ENCODE measurements at regions not wholly inside any gene's neighbourhood (a gene's known extent, or its start where the extent isn't known, plus 50 kb on each side); places are given as distances from the start of the nearest gene placed in this dataset.

- intact Hi-C loops (cut with micrococcal nuclease), result no loop called here
- TF ChIP-seq POLR2AphosphoS5 (IDR thresholded peaks at IDR 0.05; ENCODE audit: low read depth, low read length) (no peak), ZFX (IDR thresholded peaks at IDR 0.05) (no peak), EGR1 (IDR thresholded peaks at IDR 0.05; ENCODE audit: low read depth) (no peak), SRF (IDR thresholded peaks at IDR 0.05; ENCODE audit: low read depth) (no peak), SIN3A (IDR thresholded peaks at IDR 0.05; ENCODE audit: low read depth) (no peak), MAX (IDR thresholded peaks at IDR 0.05) (no peak), CBX3 (IDR thresholded peaks at IDR 0.05; ENCODE audit: low read depth) (no peak), EZH2 (IDR thresholded peaks at IDR 0.05) (no peak), TCF7L2 (IDR thresholded peaks at IDR 0.05; ENCODE audit: borderline replicate concordance, extremely low read depth, insufficient read depth, insufficient read length) (no peak)
- no peak overlapping the region for H3K27ac ChIP-seq (ENCODE audit: low read depth, low read length)
- H3K36me3 ChIP-seq (ENCODE audit: control insufficient read depth in 1 of 2, insufficient read depth in 2 of 2, low read length in 2 of 2), result no peaks in the 10 kb centered on the region
- RAD21 ChIA-PET (ENCODE audit: low non-redundant PET in 1 of 2, low total read pairs in 2 of 2, uncharacterized antibody in 2 of 2, unreplicated experiment in 2 of 2), result no interaction called here
- H2AFZ ChIP-seq (ENCODE audit: low read depth, low read length, poor library complexity, severe bottlenecking), result no peak overlapping the region
- H4K20me1 ChIP-seq (ENCODE audit: insufficient read depth), result no peaks in the 10 kb centered on the region
- no peaks in the 10 kb centered on the region for H3K79me2 ChIP-seq (ENCODE audit: insufficient read depth, low read length)
- peaks cover 21 to 26% of the 10 kb centered on the region in 2 experiments for H3K4me1 ChIP-seq (ENCODE audit: control insufficient read depth in 1 of 2, insufficient read depth in 2 of 2, low read length in 2 of 2)
- no peak overlapping the region for H3K4me3 ChIP-seq (replicated peaks in 1 of 2; ENCODE audit: low read depth in 1 of 2, low read length in 2 of 2)
- H3K27me3 ChIP-seq (ENCODE audit: insufficient read depth, low read length), result no peaks in the 10 kb centered on the region
- POLR2A ChIA-PET, result no interaction called here
- H3K9me3 ChIP-seq (ENCODE audit: control insufficient read depth in 1 of 2, insufficient read depth in 1 of 2, low read depth in 1 of 2, low read length in 2 of 2), result no peaks in the 10 kb centered on the region
- no peak overlapping the region for H3K9ac ChIP-seq (ENCODE audit: low read length)
- ATAC-seq, result no peak
- DNase-seq (ENCODE audit: low read depth, low spot score), result no peak
- H3K4me2 ChIP-seq (ENCODE audit: low read length), result no peak overlapping the region
- no peaks in the 10 kb centered on the region for H3K9me2 ChIP-seq (ENCODE audit: insufficient read depth)
- CTCF ChIA-PET, result no interaction called here
- BruUV-seq (replicated peaks), result no TSS peak
Measured at GRCh38 chr22:47274196-47274595, 511.7 kb downstream of the TBC1D22A start.

- DNase-seq (ENCODE audit: low read depth, low spot score), result no peak
- no peaks in the 10 kb centered on the region for H4K20me1 ChIP-seq (ENCODE audit: insufficient read depth)
- ChIA-PET RAD21 (ENCODE audit: low non-redundant PET in 1 of 2, low total read pairs in 2 of 2, uncharacterized antibody in 2 of 2, unreplicated experiment in 2 of 2) (no interaction called here), CTCF (no interaction called here), POLR2A (no interaction called here)
- peak; percentile 83 for ATAC-seq
- no peak overlapping the region for H3K27ac ChIP-seq (ENCODE audit: low read depth, low read length)
- no peaks in the 10 kb centered on the region for H3K36me3 ChIP-seq (ENCODE audit: control insufficient read depth in 1 of 2, insufficient read depth in 2 of 2, low read length in 2 of 2)
- intact Hi-C loops (cut with micrococcal nuclease), result no loop called here
- H3K79me2 ChIP-seq (ENCODE audit: insufficient read depth, low read length), result no peaks in the 10 kb centered on the region
- TF ChIP-seq POLR2AphosphoS5 (IDR thresholded peaks at IDR 0.05; ENCODE audit: low read depth, low read length) (no peak), JUND (IDR thresholded peaks at IDR 0.05) (0 out of 2 replicates have a peak, but pooled peaks have one; percentile 30), POLR2A (IDR thresholded peaks at IDR 0.05; ENCODE audit: borderline replicate concordance, extremely low read depth, insufficient read depth, insufficient read length) (no peak), SP1 (IDR thresholded peaks at IDR 0.05; ENCODE audit: low read depth) (no peak), ELF1 (IDR thresholded peaks at IDR 0.05; ENCODE audit: borderline replicate concordance, low read depth) (no peak), MAX (IDR thresholded peaks at IDR 0.05) (no peak)
- no peaks in the 10 kb centered on the region for H3K27me3 ChIP-seq (ENCODE audit: insufficient read depth, low read length)
- peaks cover 0 to 5% of the 10 kb centered on the region in 2 experiments; a peak in 1 of 4 replicates for H3K9me3 ChIP-seq (ENCODE audit: control insufficient read depth in 1 of 2, insufficient read depth in 1 of 2, low read depth in 1 of 2, low read length in 2 of 2)
- H3K4me2 ChIP-seq (ENCODE audit: low read length), result peak overlapping the region; percentile 35
- H3K4me3 ChIP-seq (replicated peaks in 1 of 2; ENCODE audit: low read depth in 1 of 2, low read length in 2 of 2), result no peak overlapping the region
- H2AFZ ChIP-seq (ENCODE audit: low read depth, low read length, poor library complexity, severe bottlenecking), result peak overlapping the region; percentile 81
- BruUV-seq (replicated peaks), result no TSS peak
- H3K4me1 ChIP-seq (ENCODE audit: control insufficient read depth in 1 of 2, insufficient read depth in 2 of 2, low read length in 2 of 2), result peaks cover 10 to 16% of the 10 kb centered on the region in 2 experiments
- H3K9ac ChIP-seq (ENCODE audit: low read length), result no peak overlapping the region
- no peaks in the 10 kb centered on the region for H3K9me2 ChIP-seq (ENCODE audit: insufficient read depth)
Measured at GRCh38 chr22:47270463-47271135, 508.1 kb downstream of the TBC1D22A start.
